Heart left ventricle (tissue), 16 donors: ENCODE measurements at regions not wholly inside any gene's neighbourhood (a gene's known extent, or its start where the extent isn't known, plus 50 kb on each side); places are given as distances from the start of the nearest gene placed in this dataset.
"Not testable (repeated sequence)": the region's sequence is repeated elsewhere in the genome, so short reads cannot be mapped to it uniquely, and the experiment has no call there.

Experiments used
- ATAC-seq, 4 donors: fragments of 200-7000 bp; cut with Tn5 transposase; one replicate each; pipeline ENCODE4 v1.9.1; 2020 to 2022; ENCODE audit warnings: moderate library complexity in 4 of 4, mild to moderate bottlenecking in 3 of 4, moderate number of reproducible peaks in 1 of 4
- DNase-seq, 5 donors: peaks; one replicate each; pipeline ENCODE4 v3.0.0-alpha.2; 2020
- H3K27ac ChIP-seq, 12 donors: fragments of 200-600 bp; sonication (generic) in 4 of 12; one replicate each; pipeline versions ENCODE4 v1.5.0 to v1.8.0; 2016 to 2022; ENCODE audit warnings: mild to moderate bottlenecking in 2 of 12
- H3K27me3 ChIP-seq, 9 donors: fragments of 200-600 bp; sonication (generic) in 2 of 9; one replicate each; pipeline versions ENCODE4 v1.5.1 to v1.8.0; 2016 to 2022; ENCODE audit warnings: mild to moderate bottlenecking in 3 of 9
- H3K36me3 ChIP-seq, 9 donors: fragments of 200-600 bp; sonication (generic) in 2 of 9; one replicate each; pipeline versions ENCODE4 v1.5.0 to v1.8.0; 2018 to 2022; ENCODE audit warnings: mild to moderate bottlenecking in 2 of 9
- H3K4me1 ChIP-seq, 12 donors: fragments of 200-600 bp; sonication (generic) in 4 of 12; one replicate each; pipeline versions ENCODE4 v1.5.0 to v1.8.0; 2016 to 2022; ENCODE audit warnings: mild to moderate bottlenecking in 3 of 12
- H3K4me3 ChIP-seq, 12 donors: fragments of 200-600 bp; sonication (generic) in 4 of 12; one replicate each; pipeline versions ENCODE4 v1.5.0 to v1.8.0; 2017 to 2022; ENCODE audit warnings: mild to moderate bottlenecking in 9 of 12, moderate library complexity in 4 of 12
- H3K9me3 ChIP-seq, 12 donors: fragments of 200-600 bp; sonication (generic) in 4 of 12; one replicate each; pipeline versions ENCODE4 v1.5.0 to v1.8.0; 2016 to 2022; ENCODE audit warnings: mild to moderate bottlenecking in 1 of 12
- POLR2A ChIP-seq, 2 donors: fragments of 450-650 bp; IDR thresholded peaks; one replicate each; pipeline ENCODE4 v1.6.1; 2017; ENCODE audit warnings: antibody characterized with exemption in 2 of 2, mild to moderate bottlenecking in 2 of 2, moderate library complexity in 2 of 2
- WGBS, 4 donors: extraction: QIAGEN DNeasy Blood & Tissue Kit in 2 of 4; methylation state at CpG; one replicate each; pipeline versions ENCODE4 v1.1.5 to v1.1.7; 2013 to 2018; 5-methylcytosine and 5-hydroxymethylcytosine counted together
- intact Hi-C, 10 donors: fragments of 100-400 bp; cut with DNase I; formaldehyde crosslinking; loops; one replicate each; pipeline versions ENCODE4 v1.11.1 to v1.14.2; 2022
- TF ChIP-seq, protein P1 (sequence below), 12 donors: fragments of 200-600 bp; sonication (generic) in 4 of 12; IDR thresholded peaks; one replicate each; pipeline versions ENCODE4 v1.5.0 to v1.8.0; 2018 to 2022; ENCODE audit warnings: antibody characterized with exemption in 12 of 12, mild to moderate bottlenecking in 5 of 12
- donor health status: ischemic (EF 13 %, LVEDD 7.1; RV severe dilation, severe dysfunction).
- donor health status: healthy with polysubstance abuse.
- donor health status: DM: no; HTN: yes; CAD: no.
- donor health status: DM: no; HTN: no; CAD: no.
- donor health status: ischemic (EF 25% LVEDD 6.9; RV normal size, moderate dysfunction).
- donor health status: ischemic (EF 25% LVEDD 5.7; RV mildly dilated, moderate dysfunction).
- donor health status: healthy.
- donor health status: DM: yes; HTN: yes; CAD: no.
- donor health status: ischemic (EF 35%, LVEDD 5.7; RV mildly dilated, moderate dysfunction).
- donor health status: nonischemic (EF 11% LVEDD 7.7; RV severe dilation, severe dysfunction).
- donor health status: DM: yes; HTN: yes; CAD: no.
- donor health status: PGD.
- donor health status: ischemic (EF 29% LVEDD 5.4; RV normal size, mild dysfunction).
- donor health status: nonischemic (EF 23%, LVEDD 6.1; RV moderate dilation, normal function).

GRCh38 chr3:194893121-194893987 lies 207.7 kb downstream of the FAM43A start:
- Histone ChIP-seq H3K9me3 (peaks cover 0 to 17% (median 0%) of the 10 kb centered on the region in 12 donors), H3K27me3 (no peaks in the 10 kb centered on the region), H3K36me3 (no peaks in the 10 kb centered on the region), H3K4me1 (peaks cover 0 to 5% (median 0%) of the 10 kb centered on the region in 12 donors), H3K4me3 (no peak overlapping the region), H3K27ac (no peak overlapping the region)
- DNase-seq, result no peak
- WGBS, 4 donors, result 89 to 96% (median 89%) methylated on average over 4 of the region's 4 CpGs
- no peak for TF ChIP-seq POLR2A (IDR thresholded peaks at IDR 0.05)
- TF ChIP-seq, protein P1, sequence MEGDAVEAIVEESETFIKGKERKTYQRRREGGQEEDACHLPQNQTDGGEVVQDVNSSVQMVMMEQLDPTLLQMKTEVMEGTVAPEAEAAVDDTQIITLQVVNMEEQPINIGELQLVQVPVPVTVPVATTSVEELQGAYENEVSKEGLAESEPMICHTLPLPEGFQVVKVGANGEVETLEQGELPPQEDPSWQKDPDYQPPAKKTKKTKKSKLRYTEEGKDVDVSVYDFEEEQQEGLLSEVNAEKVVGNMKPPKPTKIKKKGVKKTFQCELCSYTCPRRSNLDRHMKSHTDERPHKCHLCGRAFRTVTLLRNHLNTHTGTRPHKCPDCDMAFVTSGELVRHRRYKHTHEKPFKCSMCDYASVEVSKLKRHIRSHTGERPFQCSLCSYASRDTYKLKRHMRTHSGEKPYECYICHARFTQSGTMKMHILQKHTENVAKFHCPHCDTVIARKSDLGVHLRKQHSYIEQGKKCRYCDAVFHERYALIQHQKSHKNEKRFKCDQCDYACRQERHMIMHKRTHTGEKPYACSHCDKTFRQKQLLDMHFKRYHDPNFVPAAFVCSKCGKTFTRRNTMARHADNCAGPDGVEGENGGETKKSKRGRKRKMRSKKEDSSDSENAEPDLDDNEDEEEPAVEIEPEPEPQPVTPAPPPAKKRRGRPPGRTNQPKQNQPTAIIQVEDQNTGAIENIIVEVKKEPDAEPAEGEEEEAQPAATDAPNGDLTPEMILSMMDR (IDR thresholded peaks at IDR 0.05), result no peak
- no peak for ATAC-seq
- intact Hi-C loops, result no loop called here

- no peaks in the 10 kb centered on the region for H3K27me3 ChIP-seq
- TF ChIP-seq, protein P1 (IDR thresholded peaks at IDR 0.05), result no peak
- no peak for TF ChIP-seq POLR2A (IDR thresholded peaks at IDR 0.05)
- ATAC-seq (no peak), DNase-seq (no peak)
- no peak overlapping the region for H3K27ac ChIP-seq
- intact Hi-C loops, result no loop called here
- no peaks in the 10 kb centered on the region for H3K36me3 ChIP-seq
- peaks cover 0 to 10% (median 0%) of the 10 kb centered on the region in 12 donors for H3K4me1 ChIP-seq
- peaks cover 0 to 24% (median 4%) of the 10 kb centered on the region in 12 donors for H3K9me3 ChIP-seq
- H3K4me3 ChIP-seq, result no peak overlapping the region
Measured at GRCh38 chr3:194894538-194894937, 208.9 kb downstream of the FAM43A start.

GRCh38 chr3:194900854-194901522 lies 215.3 kb downstream of the FAM43A start:
- Histone ChIP-seq H3K9me3 (peaks cover 0 to 20% (median 6%) of the 10 kb centered on the region in 12 donors), H3K27ac (no peak overlapping the region), H3K4me3 (no peak overlapping the region), H3K27me3 (no peaks in the 10 kb centered on the region), H3K36me3 (no peaks in the 10 kb centered on the region), H3K4me1 (peaks cover 0 to 14% (median 0%) of the 10 kb centered on the region in 12 donors)
- intact Hi-C loops, result no loop called here
- WGBS, 4 donors, result 58 to 76% (median 69%) methylated on average over 4 of the region's 4 CpGs
- TF ChIP-seq, protein P1 (IDR thresholded peaks at IDR 0.05), result no peak
- no peak for TF ChIP-seq POLR2A (IDR thresholded peaks at IDR 0.05)
- ATAC-seq (peak in 2 of 4 donors; percentile 60 to 62), DNase-seq (peak in 1 of 5 donors; percentile 33)

- H3K27me3 ChIP-seq, ATAC-seq, intact Hi-C loops, H3K36me3 ChIP-seq, DNase-seq, H3K4me3 ChIP-seq, H3K27ac ChIP-seq: not testable (repeated sequence)
- H3K9me3 ChIP-seq, result peaks cover 0 to 20% (median 4%) of the 10 kb centered on the region in 12 donors
- peaks cover 0 to 12% (median 0%) of the 10 kb centered on the region in 12 donors for H3K4me1 ChIP-seq
- 81 to 86% (median 85%) methylated on average over 2 of the region's 2 CpGs for WGBS, 4 donors
Measured at GRCh38 chr3:194903447-194903846, 217.8 kb downstream of the FAM43A start.

- 90 to 93% (median 92%) methylated on average over 3 of the region's 3 CpGs for WGBS, 4 donors
- H3K9me3 ChIP-seq, DNase-seq, H3K27me3 ChIP-seq, H3K4me1 ChIP-seq, H3K36me3 ChIP-seq, H3K27ac ChIP-seq, ATAC-seq, H3K4me3 ChIP-seq, intact Hi-C loops: not testable (repeated sequence)
Measured at GRCh38 chr3:194904999-194905398, 219.3 kb downstream of the FAM43A start.
